H1 (cell line): ENCODE measurements at regions not wholly inside any gene's neighbourhood (a gene's known extent, or its start where the extent isn't known, plus 50 kb on each side); places are given as distances from the start of the nearest gene placed in this dataset.

Experiments
- SIN3A ChIP-seq, 2 experiments: IDR thresholded peaks in 1 of 2; conservative IDR thresholded peaks in 1 of 2; 2 replicates each; pipeline ENCODE4 v1.6.1; 2011 to 2012; ENCODE audit warnings: low read length in 2 of 2, improper control_type of control experiment in 1 of 2, low read depth in 1 of 2, mild to moderate bottlenecking in 1 of 2
- SIRT6 ChIP-seq: IDR thresholded peaks from one replicate; pipeline ENCODE4 v1.7.1; 2012; ENCODE audit warnings: low read length, inconsistent platforms

- no peak for TF ChIP-seq SIRT6
- TF ChIP-seq SIN3A (conservative IDR thresholded peaks at IDR 0.05 in 1 of 2, IDR thresholded peaks at IDR 0.05 in 1 of 2; ENCODE audit: low read depth in 1 of 2, low read length in 2 of 2) = no peak
These were observed 177.0 kb downstream of the REEP3 start (continued) for GRCh38 chr10:63697956-63698786.
